Epidermal melanocyte (primary cell): ENCODE measurements at regions not wholly inside any gene's neighbourhood (a gene's known extent, or its start where the extent isn't known, plus 50 kb on each side); places are given as distances from the start of the nearest gene placed in this dataset.

Experiments
- DNase-seq: peaks from one replicate; pipeline ENCODE4 v3.0.0; 2011; ENCODE audit warnings: low spot score; ENCODE audit not compliant: insufficient read length

DNA sequence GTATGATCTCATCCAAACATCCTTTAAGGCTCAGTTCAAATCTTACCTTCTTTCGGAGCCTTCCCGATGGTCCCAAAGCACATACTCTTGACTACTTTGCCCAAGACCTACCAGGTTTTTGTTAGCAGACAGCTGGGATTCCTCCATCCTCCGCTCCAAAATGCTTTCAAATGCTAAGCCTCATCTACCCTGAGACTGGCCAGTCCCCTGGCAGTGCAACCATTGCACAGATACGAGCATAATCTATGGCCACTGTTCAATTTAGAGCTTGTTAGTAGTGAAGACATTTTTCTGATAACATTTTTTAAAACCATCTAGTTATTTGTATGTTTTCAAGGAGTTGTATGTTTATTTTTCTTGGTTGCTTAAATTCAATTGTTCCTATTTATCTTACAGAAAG is 264.4 kb upstream of the NR2F2 start:
- no peak for DNase-seq

DNA sequence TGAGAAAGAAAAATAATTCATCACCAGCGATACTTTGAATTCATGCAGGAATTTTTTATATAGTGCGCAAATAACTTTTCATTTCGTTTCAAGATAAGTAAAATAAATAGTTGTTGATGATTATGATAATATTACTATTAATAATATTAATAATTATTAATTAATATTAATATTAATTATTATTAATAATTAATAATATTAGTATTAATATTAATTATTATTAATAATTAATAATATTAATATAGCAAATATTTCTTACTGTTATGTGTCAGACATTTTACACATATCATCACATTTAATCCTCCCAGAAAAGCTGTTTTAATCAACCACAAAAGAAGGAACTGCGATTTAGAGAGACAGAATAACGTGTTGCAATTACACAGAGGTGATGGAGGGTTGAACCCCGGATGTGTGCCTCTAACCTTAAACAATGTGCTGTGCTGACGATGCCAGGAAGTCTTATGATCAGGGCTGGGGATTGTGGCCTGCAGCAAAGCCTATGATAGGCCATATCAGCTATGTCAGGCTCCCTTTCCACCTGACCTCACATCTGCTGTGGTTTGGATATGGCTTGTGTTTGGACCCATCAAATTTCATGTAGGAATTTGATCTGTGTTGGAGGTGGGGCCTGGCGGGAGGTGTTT is 263.5 kb upstream of the NR2F2 start:
- no peak for DNase-seq

DNA sequence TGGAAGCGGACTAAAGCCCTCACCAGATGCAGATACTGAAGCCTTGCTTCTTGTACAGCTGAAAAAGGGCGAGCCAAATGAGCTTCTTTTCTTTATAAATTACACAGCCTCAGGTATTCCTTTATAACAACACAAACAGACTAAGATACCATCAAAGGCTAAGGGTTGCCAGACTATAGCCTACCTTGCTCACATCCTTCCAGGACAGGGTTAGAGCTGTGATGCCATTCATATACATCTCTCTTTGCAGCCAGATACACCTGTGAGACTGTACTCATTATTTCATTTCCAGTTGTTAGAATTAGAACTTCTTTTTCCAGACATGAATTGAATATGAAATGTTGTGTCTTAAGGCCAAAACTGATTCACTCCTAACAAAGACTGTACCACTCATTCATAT is 262.8 kb upstream of the NR2F2 start:
- DNase-seq: no peak

DNA sequence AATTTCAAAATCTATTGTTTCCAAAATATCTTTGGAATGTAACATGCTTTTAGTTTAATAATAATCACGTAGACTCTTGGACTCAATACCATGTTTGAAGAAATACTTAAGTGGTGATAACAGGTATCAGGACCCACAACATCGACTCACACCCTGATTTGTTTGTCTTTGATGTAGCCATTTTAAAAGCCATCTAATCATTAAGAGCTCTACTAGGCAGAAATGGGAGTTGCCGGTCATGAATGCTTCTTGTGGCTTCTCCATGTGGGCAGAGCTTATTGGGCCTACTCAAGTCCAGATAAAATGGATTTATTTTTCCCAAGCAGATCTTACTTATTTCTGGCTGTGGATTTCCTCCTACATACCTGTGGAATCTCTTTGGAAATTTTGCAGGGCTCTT is 261.6 kb upstream of the NR2F2 start:
- no peak for DNase-seq

DNA sequence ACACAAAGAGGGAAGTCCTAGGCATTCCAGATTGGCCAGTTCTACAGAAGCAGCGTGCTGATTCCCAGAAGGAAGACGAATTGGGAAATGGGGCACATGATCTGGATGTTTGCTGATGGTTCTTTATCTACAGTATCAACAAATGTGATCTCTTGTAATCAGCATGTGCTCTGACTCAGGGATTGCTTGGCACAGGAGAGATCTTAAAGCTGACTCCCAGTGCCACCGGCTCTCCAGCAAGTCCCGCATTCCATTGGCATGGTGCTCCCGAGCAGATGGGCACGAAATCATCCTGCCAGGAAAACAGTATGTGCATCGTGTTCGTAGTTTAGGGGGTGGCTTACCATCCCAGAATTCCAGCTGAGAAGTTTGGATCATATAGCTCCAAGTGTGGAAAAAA is 259.9 kb upstream of the NR2F2 start:
- no peak for DNase-seq

DNA sequence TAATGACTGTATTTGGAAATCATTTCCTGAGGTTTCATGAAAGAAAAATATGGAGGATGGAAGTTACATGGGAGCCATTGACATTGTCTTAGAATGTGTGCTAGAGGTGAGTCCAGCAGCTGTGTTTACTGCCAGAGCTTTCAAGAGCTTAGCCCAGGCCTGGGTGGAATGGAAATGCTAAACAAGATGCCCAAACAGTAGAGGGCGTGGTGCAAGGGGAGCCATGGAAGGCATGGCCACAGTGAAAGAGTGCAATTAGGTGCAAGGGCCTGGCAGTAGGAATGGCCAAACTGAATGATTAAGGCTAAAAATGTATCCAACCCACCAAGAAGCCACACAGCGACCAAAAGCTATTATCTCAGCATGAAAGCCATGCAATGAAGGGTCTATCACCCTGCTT is 257.7 kb upstream of the NR2F2 start:
- no peak for DNase-seq

DNA sequence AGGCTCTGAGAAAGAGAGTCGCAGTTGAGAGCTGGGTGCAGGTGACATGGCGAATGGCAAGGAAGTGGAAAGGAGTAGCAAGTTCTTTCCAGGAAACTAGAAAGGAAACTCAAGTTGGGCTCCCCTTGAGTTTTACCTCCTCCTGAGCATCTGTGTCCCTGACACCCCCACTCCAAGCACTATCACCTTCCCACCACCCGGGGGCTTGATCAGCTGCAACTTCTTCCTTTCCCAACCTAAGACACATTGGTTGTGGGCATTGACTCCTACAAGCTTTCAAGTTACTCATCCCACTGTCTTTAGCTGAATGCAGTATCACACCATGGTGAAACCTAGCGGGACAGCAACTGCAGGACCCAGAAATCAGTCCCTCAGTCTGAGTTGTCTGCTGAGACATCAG is 256.6 kb upstream of the NR2F2 start:
- no peak for DNase-seq

DNA sequence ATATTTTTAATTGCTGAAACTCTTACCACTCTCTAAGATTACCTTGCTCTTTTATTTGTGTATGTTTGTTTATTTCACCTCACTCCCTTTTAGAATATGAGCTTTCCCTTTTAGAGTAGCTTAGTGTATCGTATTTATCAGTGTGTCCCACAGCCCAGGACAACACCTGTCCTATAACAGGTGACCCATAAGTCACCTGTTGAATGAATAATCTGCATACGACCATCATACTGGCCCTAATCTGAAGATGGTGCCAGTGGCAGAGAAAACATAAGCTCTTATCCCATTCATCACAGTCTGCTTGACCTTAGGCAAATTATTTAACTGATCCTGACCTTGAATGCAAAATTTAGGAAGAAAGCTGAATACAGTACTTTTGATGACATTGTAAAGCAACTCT is 254.6 kb upstream of the NR2F2 start:
- no peak for DNase-seq

DNA sequence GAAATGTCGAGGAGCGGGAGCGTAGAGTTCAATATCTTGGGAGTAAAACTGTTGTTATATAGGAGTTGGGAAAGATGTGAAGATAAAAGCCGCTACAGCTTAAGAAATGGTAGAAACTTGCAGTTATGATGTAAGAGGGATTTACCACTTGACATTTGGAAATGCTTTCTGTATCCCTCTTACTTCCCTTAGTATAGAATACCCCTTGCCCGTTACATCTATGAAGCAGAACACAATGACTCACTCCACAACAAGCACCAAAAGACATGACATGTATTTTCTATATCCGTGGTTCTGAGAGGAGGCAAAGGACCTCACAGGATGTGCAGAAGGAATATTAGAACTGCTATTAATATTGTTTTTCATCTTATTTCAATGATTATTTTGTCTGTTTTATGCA is 254.2 kb upstream of the NR2F2 start:
- DNase-seq: no peak

DNA sequence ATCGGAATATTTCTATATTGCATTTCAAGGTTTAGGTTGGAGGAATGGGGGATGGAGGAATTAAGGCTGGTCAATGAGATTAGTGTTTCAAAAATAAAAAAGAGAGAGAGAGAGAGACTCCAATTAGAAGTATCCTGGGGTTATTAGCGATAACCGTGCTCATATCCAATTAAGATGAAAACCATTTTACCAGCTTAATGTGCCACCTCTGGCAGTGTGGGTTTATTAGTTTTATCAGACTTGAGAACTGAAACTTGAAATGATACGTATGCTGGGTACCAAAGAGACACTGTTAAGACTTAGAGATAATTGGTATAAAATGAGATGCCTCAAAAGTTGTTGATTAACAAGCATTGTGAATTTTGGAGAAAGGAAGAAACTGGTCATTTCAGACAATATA is 251.5 kb upstream of the NR2F2 start:
- DNase-seq: no peak

DNA sequence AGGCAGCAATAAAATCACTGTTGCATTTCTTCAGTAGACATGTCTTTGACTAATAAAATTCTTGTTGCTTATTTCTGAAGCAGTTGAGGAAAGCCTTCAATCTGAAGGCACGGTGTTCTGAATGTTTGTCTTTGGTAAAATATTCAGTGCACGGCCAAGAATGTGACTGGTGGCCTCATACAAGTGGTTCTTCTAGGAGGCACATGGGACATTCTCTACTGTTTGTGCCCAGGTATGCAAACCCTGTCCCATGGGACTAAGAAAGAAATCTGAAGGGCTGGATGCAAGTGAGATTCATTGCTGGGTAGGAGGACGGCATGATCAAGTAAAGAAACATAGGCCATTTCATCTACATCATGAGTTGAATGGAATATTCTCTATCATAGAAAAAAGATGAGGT is 250.6 kb upstream of the NR2F2 start:
- DNase-seq: no peak

DNA sequence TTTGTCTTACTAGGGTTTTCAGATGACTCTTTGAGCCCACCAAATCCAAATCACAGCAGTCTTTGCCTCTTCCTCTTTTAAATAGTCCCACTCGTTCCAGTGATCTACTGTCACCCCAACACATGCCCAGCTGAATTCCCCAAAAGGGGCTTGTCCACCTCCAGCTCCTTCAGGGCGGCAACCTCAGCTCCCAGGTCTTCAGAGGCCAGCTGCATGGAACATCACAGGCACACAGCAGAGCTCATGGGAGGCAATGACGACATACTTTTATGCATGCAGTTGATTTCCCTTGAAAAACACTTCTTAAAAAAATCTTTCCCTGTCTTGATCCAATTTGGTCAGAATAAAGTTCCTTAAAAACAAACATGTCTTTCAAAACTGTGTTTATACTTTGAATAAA is 244.3 kb upstream of the NR2F2 start:
- no peak for DNase-seq

DNA sequence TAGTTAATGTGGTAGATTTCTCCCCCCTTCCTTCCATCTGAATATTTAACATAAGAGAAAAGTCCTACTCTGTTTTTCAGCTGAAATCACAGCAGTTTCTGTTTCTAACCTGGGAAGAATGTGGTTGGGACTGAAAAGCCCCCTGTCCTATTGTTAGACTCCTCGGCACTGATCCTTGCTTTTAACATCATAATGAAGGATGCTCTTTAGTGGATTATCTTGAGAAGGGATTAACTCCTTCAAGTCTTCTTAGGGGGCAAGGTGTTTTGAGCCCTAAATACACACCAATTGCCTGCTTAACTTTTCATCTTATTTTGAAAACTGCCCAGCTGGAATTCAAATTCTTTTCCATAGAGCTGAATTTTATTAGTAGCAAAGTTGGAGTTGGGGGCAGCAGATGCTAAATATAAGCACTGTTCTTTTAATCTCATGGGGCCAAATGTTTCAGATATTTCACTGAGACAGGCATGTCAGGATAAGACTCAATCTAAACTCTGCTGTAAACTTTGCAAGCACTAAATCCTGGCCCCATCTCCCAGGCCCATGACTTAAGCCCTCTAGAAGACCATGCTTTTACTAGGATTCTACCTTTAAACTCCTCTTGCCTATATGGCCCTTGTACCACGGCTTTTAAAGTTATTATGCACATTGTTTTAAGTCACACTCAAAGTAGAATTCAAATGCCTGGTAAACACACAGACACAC is 243.2 kb upstream of the NR2F2 start:
- DNase-seq: no peak

DNA sequence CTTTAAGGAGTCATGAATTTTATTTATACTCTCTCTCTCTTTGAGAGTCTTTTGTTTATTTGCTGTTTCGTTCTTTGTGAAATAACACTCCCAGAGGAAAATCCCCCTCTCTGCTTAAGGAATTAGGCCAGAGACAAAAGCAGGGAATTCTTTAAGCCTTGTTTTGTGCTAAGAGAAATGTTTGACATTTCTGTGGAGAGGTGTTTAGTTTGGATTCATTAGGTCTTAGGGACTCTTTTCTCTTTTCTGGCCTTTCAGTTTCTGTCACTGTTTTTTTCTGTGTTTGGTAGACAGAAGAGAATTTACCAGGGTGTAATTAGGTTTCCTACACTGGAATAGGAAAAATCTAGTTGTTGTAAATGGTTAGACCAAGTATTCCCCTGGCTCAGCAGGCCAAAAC is 241.8 kb upstream of the NR2F2 start:
- DNase-seq: no peak

DNA sequence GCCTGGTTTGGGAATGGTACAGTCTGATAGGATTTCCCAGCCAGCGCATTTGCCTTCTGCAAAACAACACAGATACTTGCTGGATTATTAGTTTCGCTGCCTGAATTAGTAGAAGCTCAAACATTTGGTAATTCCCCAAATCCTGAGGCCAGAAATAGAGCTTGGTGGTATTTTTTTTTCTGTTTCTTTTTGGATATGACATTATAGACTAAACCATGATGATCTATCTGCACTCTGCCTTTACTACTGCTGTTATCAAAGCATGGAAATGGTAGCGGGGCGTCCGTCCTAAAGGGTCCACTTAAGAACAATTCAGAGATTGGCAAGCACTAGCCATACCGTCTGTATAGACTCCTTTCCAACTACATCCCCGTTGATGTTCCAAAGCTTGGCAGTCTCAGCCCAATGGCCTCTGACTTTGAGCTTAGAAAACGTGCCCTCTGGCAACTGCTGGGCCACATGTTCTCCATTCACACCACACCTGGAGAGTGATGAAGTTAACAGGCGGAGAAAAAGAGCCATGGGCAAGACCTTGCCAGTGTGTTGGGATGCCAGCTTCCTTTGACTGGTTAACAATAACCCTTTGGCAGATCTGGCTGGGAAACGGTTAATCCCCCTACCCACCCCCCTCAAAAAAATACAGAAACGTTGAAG is 241.0 kb upstream of the NR2F2 start:
- DNase-seq: no peak

DNA sequence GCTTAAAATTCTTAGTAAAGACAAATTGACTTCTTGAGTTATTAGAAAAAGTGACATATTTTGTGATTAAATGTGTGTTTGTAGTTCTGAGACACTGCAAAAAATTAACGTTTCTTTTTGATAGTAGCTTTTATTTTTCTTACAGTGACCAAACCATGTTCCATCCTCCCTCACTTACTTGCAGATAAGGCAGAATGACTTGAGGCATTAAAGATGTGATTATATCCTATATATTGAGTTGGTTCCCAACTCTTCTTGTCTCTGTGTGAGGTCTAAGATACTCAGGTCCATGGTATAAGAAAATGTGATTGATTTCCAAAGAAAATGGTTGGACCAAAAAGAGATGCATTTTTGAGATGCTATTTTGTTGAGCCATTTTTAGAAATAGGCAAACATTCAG is 238.3 kb upstream of the NR2F2 start:
- DNase-seq: no peak

DNA sequence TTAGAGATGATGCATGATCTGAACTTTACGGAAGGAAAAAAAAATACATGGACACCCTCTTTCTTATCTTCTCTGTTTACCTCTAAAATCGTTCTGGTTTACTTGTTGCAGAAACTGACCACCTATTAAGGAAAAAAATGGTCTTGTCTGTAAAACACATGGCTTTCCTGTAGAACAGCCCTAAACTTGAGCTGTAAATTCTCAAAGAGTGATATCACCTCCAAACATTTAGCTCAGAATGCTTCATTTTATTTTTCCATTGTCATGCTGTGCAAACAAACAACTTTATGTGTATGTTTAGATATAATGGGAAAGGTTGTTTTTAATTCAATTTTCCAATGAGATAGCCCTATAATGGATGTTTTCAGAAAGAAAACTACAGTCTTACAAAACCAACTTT is 237.4 kb upstream of the NR2F2 start:
- no peak for DNase-seq

DNA sequence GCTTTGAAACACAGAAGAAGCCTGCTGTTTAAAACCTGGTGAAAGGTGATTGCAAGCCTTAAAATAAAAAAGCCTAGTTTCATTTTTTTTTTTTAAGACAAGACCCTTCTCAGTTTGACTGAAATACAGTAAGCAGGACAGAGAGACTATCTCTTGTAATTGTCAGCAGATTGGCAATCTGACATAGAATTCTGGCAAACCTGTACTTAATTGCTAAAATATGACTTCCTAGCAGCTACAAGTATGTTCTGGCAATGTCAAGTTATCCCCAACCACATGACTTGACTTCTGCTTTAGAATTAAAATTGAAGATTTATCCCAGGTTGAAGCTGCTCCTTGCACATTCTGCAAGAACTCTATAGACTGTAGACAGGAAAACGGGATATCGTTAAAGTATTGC is 232.8 kb upstream of the NR2F2 start:
- no peak for DNase-seq

DNA sequence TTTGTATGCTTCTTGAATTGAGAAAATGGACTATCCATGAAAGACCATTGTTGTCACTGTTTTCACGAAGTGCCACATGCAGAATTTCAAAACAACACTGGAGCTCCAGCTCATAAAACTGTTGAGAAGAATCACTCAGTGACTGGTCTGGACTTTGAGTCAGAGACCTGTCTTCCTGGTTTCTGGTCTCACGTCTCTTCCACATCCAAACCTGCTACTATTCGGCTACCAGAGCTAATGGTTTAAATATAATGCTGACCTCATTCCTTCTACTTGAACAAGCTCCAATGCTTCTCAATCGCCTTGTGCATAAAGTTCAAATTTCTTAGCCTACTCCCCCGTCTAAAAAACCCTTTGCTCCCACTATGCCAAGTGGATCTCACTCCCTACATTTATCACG is 227.9 kb upstream of the NR2F2 start:
- DNase-seq: no peak

DNA sequence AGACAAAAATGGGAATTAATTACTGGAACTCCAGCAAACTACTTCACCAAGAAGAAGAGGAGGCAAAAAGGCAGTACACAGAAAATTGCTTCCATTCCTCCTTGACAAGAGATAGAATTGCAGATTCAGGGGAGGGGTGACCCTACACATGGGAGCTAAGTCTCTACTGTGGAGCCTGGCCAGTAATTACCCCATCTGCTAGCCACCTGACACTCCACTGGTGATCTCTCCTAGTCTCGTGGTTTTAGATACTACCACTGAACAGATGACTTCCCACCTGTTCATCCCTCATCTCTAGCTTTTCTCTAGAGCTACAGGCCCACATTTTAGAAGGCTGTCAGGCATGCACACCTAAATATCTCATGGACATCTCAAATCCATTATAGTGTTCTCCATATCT is 224.3 kb upstream of the NR2F2 start:
- DNase-seq: no peak

DNA sequence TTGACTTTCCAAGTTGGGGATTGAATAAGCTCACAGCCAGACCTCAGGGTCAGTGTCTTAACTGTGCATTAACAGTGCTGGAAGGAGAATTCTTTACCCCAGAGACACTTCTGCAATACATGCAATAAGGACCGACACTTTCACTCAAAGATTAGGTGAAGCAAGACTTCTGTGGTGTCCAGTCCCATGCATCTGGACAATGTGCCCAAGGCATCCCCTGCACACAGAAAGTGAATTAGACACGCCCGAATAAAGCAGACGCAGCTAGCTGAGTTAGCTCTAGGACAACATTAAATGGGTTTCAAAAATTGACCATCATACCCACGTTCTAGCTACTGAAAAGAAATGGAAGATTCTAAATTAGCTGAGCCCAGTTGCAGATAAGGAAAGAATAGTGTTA is 223.9 kb upstream of the NR2F2 start:
- DNase-seq: no peak

DNA sequence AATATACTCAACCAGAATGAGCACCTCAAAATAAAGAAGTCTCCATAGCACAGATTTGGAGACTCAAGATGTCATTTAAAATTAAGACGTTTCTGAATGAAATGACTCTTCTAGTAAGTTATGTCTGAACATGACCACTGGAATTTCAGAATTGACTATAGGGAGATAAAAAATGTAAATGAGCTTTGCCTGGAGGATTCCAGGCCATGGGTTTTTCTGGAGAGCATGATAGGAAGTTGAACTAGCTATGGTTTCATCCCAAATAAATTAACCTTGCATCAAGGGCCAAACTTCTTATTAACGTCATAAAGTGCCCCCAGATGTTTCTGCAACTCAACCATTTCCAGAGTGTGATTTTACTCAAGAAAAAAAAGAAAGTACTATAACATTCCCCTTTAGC is 222.6 kb upstream of the NR2F2 start:
- no peak for DNase-seq

DNA sequence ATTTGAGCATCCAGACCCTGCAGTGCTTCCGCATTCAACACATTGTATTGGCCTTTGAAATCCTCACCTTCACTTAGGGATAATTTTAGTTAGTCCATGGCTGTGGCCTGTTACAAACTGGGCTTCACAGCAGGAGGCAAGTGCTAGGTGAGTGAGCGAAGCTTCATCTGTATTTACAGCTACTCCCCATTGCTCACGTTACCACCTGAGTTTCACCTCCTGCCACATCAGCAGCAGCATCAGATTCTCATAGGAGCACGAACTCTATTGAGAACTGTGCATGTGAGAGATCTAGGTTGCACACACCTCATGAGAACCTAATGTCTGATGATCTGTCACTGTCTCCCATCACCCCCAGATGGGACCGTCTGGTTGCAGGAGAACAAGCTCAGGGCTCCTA is 222.1 kb upstream of the NR2F2 start:
- DNase-seq: no peak
